ENCODE measurements at regions not wholly inside any gene's neighbourhood (a gene's known extent, or its start where the extent isn't known, plus 50 kb on each side); places are given as distances from the start of the nearest gene placed in this dataset.
"Not testable (repeated sequence)": the region's sequence is repeated elsewhere in the genome, so short reads cannot be mapped to it uniquely, and the experiment has no call there.

GRCh38 chr6:95725344-95725743, 148.0 kb downstream of the MANEA start:
- intact Hi-C loops (cut with micrococcal nuclease) = no loop called here
- Mint-ChIP-seq H3K4me1 (no peaks in the 10 kb centered on the region), H3K36me3 (no peaks in the 10 kb centered on the region), H3K27me3 (no peaks in the 10 kb centered on the region), H3K9me3 (peaks cover 0 to 12% (median 2%) of the 10 kb centered on the region in 11 donors), H3K4me3 (no peak overlapping the region), H3K27ac (no peak overlapping the region)
- ATAC-seq (no peak), DNase-seq (no peak)
- Histone ChIP-seq H3K27me3 (ENCODE audit: control insufficient read depth in 2 of 2, insufficient read depth in 2 of 2, low read length in 2 of 2) (no peaks in the 10 kb centered on the region), H3K4me3 (ENCODE audit: low read length) (no peak overlapping the region), H3K4me1 (ENCODE audit: control insufficient read depth in 2 of 2, insufficient read depth in 2 of 2, low read length in 2 of 2) (no peaks in the 10 kb centered on the region), H3K27ac (ENCODE audit: low read depth, low read length) (no peak overlapping the region), H3K9me3 (ENCODE audit: control insufficient read depth in 2 of 3, low read length in 3 of 3) (no peaks in the 10 kb centered on the region), H3K36me3 (ENCODE audit: control insufficient read depth in 2 of 3, insufficient read depth in 3 of 3, low read length in 3 of 3) (no peaks in the 10 kb centered on the region)
- ChIA-PET CTCF (no interaction called here), POLR2A (no interaction called here)

- DNase-seq (no peak), ATAC-seq (no peak)
- POLR2A ChIA-PET = no interaction called here
- no peak overlapping the region for H3K27ac ChIP-seq (ENCODE audit: low read depth, low read length)
- H3K27me3 ChIP-seq (ENCODE audit: control insufficient read depth in 2 of 2, insufficient read depth in 2 of 2, low read length in 2 of 2) = no peaks in the 10 kb centered on the region
- no peak overlapping the region for H3K4me3 ChIP-seq (ENCODE audit: low read length)
- H3K4me1 Mint-ChIP-seq = no peaks in the 10 kb centered on the region
- peaks cover 0 to 1% (median 0%) of the 10 kb centered on the region in 5 donors for H3K27me3 Mint-ChIP-seq
- no peaks in the 10 kb centered on the region for H3K4me1 ChIP-seq (ENCODE audit: control insufficient read depth in 2 of 2, insufficient read depth in 2 of 2, low read length in 2 of 2)
- H3K9me3 ChIP-seq (ENCODE audit: control insufficient read depth in 2 of 3, low read length in 3 of 3) = no peaks in the 10 kb centered on the region
- H3K9me3 Mint-ChIP-seq = peaks cover 0 to 4% (median 0%) of the 10 kb centered on the region in 11 donors
- intact Hi-C loops (cut with micrococcal nuclease) = no loop called here
- H3K36me3 ChIP-seq (ENCODE audit: control insufficient read depth in 2 of 3, insufficient read depth in 3 of 3, low read length in 3 of 3) = no peaks in the 10 kb centered on the region
- H3K36me3 Mint-ChIP-seq = no peaks in the 10 kb centered on the region
- H3K4me3 Mint-ChIP-seq = no peak overlapping the region
- CTCF ChIA-PET = no interaction called here
- no peak overlapping the region for H3K27ac Mint-ChIP-seq
Observed at GRCh38 chr6:95740157-95740556, 162.8 kb downstream of the MANEA start.

GRCh38 chr6:95741045-95741444, 163.7 kb downstream of the MANEA start:
- intact Hi-C loops (cut with micrococcal nuclease) = no loop called here
- no peak overlapping the region for H3K27ac ChIP-seq (ENCODE audit: low read depth, low read length)
- ATAC-seq = no peak
- H3K4me1 ChIP-seq (ENCODE audit: control insufficient read depth in 2 of 2, insufficient read depth in 2 of 2, low read length in 2 of 2) = no peaks in the 10 kb centered on the region
- H3K4me3 ChIP-seq (ENCODE audit: low read length) = no peak overlapping the region
- H3K4me3 Mint-ChIP-seq = no peak overlapping the region
- no peaks in the 10 kb centered on the region for H3K4me1 Mint-ChIP-seq
- CTCF ChIA-PET = no interaction called here
- no peaks in the 10 kb centered on the region for H3K36me3 ChIP-seq (ENCODE audit: control insufficient read depth in 2 of 3, insufficient read depth in 3 of 3, low read length in 3 of 3)
- DNase-seq = no peak
- H3K27me3 ChIP-seq (ENCODE audit: control insufficient read depth in 2 of 2, insufficient read depth in 2 of 2, low read length in 2 of 2) = no peaks in the 10 kb centered on the region
- peaks cover 0 to 5% (median 0%) of the 10 kb centered on the region in 11 donors for H3K9me3 Mint-ChIP-seq
- H3K9me3 ChIP-seq (ENCODE audit: control insufficient read depth in 2 of 3, low read length in 3 of 3) = no peaks in the 10 kb centered on the region
- no peaks in the 10 kb centered on the region for H3K36me3 Mint-ChIP-seq
- H3K27me3 Mint-ChIP-seq = peaks cover 0 to 8% (median 0%) of the 10 kb centered on the region in 5 donors
- POLR2A ChIA-PET = no interaction called here
- no peak overlapping the region for H3K27ac Mint-ChIP-seq

- peaks cover 0 to 5% (median 0%) of the 10 kb centered on the region in 11 donors for H3K9me3 Mint-ChIP-seq
- Histone ChIP-seq H3K4me1 (ENCODE audit: control insufficient read depth in 2 of 2, insufficient read depth in 2 of 2, low read length in 2 of 2) (no peaks in the 10 kb centered on the region), H3K4me3 (ENCODE audit: low read length) (no peak overlapping the region), H3K36me3 (ENCODE audit: control insufficient read depth in 2 of 3, insufficient read depth in 3 of 3, low read length in 3 of 3) (no peaks in the 10 kb centered on the region), H3K27ac (ENCODE audit: low read depth, low read length) (no peak overlapping the region), H3K9me3 (ENCODE audit: control insufficient read depth in 2 of 3, low read length in 3 of 3) (no peaks in the 10 kb centered on the region), H3K27me3 (ENCODE audit: control insufficient read depth in 2 of 2, insufficient read depth in 2 of 2, low read length in 2 of 2) (no peaks in the 10 kb centered on the region)
- intact Hi-C loops (cut with micrococcal nuclease) = no loop called here
- peaks cover 0 to 8% (median 0%) of the 10 kb centered on the region in 5 donors for H3K27me3 Mint-ChIP-seq
- no peaks in the 10 kb centered on the region for H3K36me3 Mint-ChIP-seq
- no peak overlapping the region for H3K4me3 Mint-ChIP-seq
- CTCF ChIA-PET = no interaction called here
- H3K27ac Mint-ChIP-seq = no peak overlapping the region
- H3K4me1 Mint-ChIP-seq = no peaks in the 10 kb centered on the region
- ATAC-seq (no peak), DNase-seq (no peak)
- POLR2A ChIA-PET = no interaction called here
Observed at GRCh38 chr6:95742767-95743289, 165.5 kb downstream of the MANEA start.

- H3K4me3 Mint-ChIP-seq = no peak overlapping the region
- intact Hi-C loops (cut with micrococcal nuclease) = no loop called here
- POLR2A ChIA-PET = no interaction called here
Observed at GRCh38 chr6:95743591-95743990, 166.3 kb downstream of the MANEA start.

GRCh38 chr6:95758236-95759069, 181.1 kb downstream of the MANEA start:
- H3K4me3 ChIP-seq (ENCODE audit: low read length); POLR2A ChIA-PET; H3K27ac Mint-ChIP-seq; H3K9me3 ChIP-seq (ENCODE audit: control insufficient read depth in 2 of 3, low read length in 3 of 3); ATAC-seq; H3K4me1 ChIP-seq (ENCODE audit: control insufficient read depth in 2 of 2, insufficient read depth in 2 of 2, low read length in 2 of 2); H3K4me3 Mint-ChIP-seq; intact Hi-C loops (cut with micrococcal nuclease); H3K27me3 ChIP-seq (ENCODE audit: control insufficient read depth in 2 of 2, insufficient read depth in 2 of 2, low read length in 2 of 2); H3K27ac ChIP-seq (ENCODE audit: low read depth, low read length); H3K9me3 Mint-ChIP-seq; CTCF ChIA-PET; H3K36me3 ChIP-seq (ENCODE audit: control insufficient read depth in 2 of 3, insufficient read depth in 3 of 3, low read length in 3 of 3); H3K27me3 Mint-ChIP-seq; H3K4me1 Mint-ChIP-seq; DNase-seq; H3K36me3 Mint-ChIP-seq: not testable (repeated sequence)

More at GRCh38 chr6:95743591-95743990, 166.3 kb downstream of the MANEA start:
- H3K27ac Mint-ChIP-seq = no peak overlapping the region
- Histone ChIP-seq H3K4me3 (ENCODE audit: low read length) (no peak overlapping the region), H3K27me3 (ENCODE audit: control insufficient read depth in 2 of 2, insufficient read depth in 2 of 2, low read length in 2 of 2) (no peaks in the 10 kb centered on the region), H3K4me1 (ENCODE audit: control insufficient read depth in 2 of 2, insufficient read depth in 2 of 2, low read length in 2 of 2) (no peaks in the 10 kb centered on the region), H3K9me3 (ENCODE audit: control insufficient read depth in 2 of 3, low read length in 3 of 3) (no peaks in the 10 kb centered on the region), H3K27ac (ENCODE audit: low read depth, low read length) (no peak overlapping the region), H3K36me3 (ENCODE audit: control insufficient read depth in 2 of 3, insufficient read depth in 3 of 3, low read length in 3 of 3) (no peaks in the 10 kb centered on the region)
- peaks cover 0 to 5% (median 0%) of the 10 kb centered on the region in 11 donors for H3K9me3 Mint-ChIP-seq
- no peak for DNase-seq
- no peaks in the 10 kb centered on the region for H3K4me1 Mint-ChIP-seq
- no peak for ATAC-seq
- CTCF ChIA-PET = no interaction called here
- no peaks in the 10 kb centered on the region for H3K36me3 Mint-ChIP-seq
- H3K27me3 Mint-ChIP-seq = peaks cover 0 to 8% (median 0%) of the 10 kb centered on the region in 5 donors

- no peaks in the 10 kb centered on the region for H3K4me1 ChIP-seq (ENCODE audit: control insufficient read depth in 2 of 2, insufficient read depth in 2 of 2, low read length in 2 of 2)
- no peaks in the 10 kb centered on the region for H3K36me3 ChIP-seq (ENCODE audit: control insufficient read depth in 2 of 3, insufficient read depth in 3 of 3, low read length in 3 of 3)
- H3K27ac ChIP-seq (ENCODE audit: low read depth, low read length) = no peak overlapping the region
- H3K27me3 ChIP-seq (ENCODE audit: control insufficient read depth in 2 of 2, insufficient read depth in 2 of 2, low read length in 2 of 2) = no peaks in the 10 kb centered on the region
- ATAC-seq (no peak), DNase-seq (no peak)
- Mint-ChIP-seq H3K4me1 (no peaks in the 10 kb centered on the region), H3K9me3 (peaks cover 0 to 2% (median 0%) of the 10 kb centered on the region in 11 donors), H3K27me3 (peaks cover 0 to under 1% (median 0%) of the 10 kb centered on the region in 5 donors), H3K27ac (no peak overlapping the region), H3K4me3 (no peak overlapping the region), H3K36me3 (no peaks in the 10 kb centered on the region)
- ChIA-PET POLR2A (no interaction called here), CTCF (no interaction called here)
- H3K9me3 ChIP-seq (ENCODE audit: control insufficient read depth in 2 of 3, low read length in 3 of 3) = no peaks in the 10 kb centered on the region
- intact Hi-C loops (cut with micrococcal nuclease) = no loop called here
- no peak overlapping the region for H3K4me3 ChIP-seq (ENCODE audit: low read length)
Observed at GRCh38 chr6:95767897-95768463, 190.6 kb downstream of the MANEA start.

Measured in naive thymus-derived CD4-positive, alpha-beta T cell (primary cell).